Osteoblast (primary cell): ENCODE measurements at regions not wholly inside any gene's neighbourhood (a gene's known extent, or its start where the extent isn't known, plus 50 kb on each side); places are given as distances from the start of the nearest gene placed in this dataset.

Source experiments
- DNase-seq: peaks from one replicate; pipeline ENCODE4 v3.0.0; 2011; ENCODE audit warnings: low spot score, mixed read lengths; ENCODE audit not compliant: insufficient read length; ENCODE audit errors: missing footprints
- H2AFZ ChIP-seq: 2 replicates; pipeline ENCODE4 v1.6.0; 2011; ENCODE audit warnings: mild to moderate bottlenecking, low read length
- H3K27ac ChIP-seq: 2 replicates; pipeline ENCODE4 v1.5.1; 2011; ENCODE audit warnings: mild to moderate bottlenecking, low read depth, low read length, moderate library complexity
- H3K27me3 ChIP-seq: 2 replicates; pipeline ENCODE4 v1.6.0; 2012; ENCODE audit warnings: mild to moderate bottlenecking, control low read depth, inconsistent platforms, low read length, moderate library complexity; ENCODE audit not compliant: insufficient read depth
- H3K36me3 ChIP-seq: 2 replicates; pipeline ENCODE4 v1.5.1; 2011; ENCODE audit warnings: mild to moderate bottlenecking, low read length, control low read depth, moderate library complexity; ENCODE audit not compliant: insufficient read depth
- H3K4me1 ChIP-seq: 2 replicates; pipeline ENCODE4 v1.5.1; 2011; ENCODE audit warnings: mild to moderate bottlenecking, low read length, control low read depth, moderate library complexity; ENCODE audit not compliant: insufficient read depth
- H3K4me2 ChIP-seq: 2 replicates; pipeline ENCODE4 v1.6.0; 2011; ENCODE audit warnings: mild to moderate bottlenecking, low read length; ENCODE audit not compliant: insufficient read depth
- H3K4me3 ChIP-seq: fragments of 200-600 bp; sonication (generic); 3 replicates; pipeline ENCODE4 v1.5.1; 2012; ENCODE audit warnings: mild to moderate bottlenecking, low read length, inconsistent platforms; ENCODE audit not compliant: insufficient read depth
- H3K79me2 ChIP-seq: 2 replicates; pipeline ENCODE4 v1.6.0; 2012; ENCODE audit warnings: mild to moderate bottlenecking, low read length, control low read depth, inconsistent platforms; ENCODE audit not compliant: insufficient read depth
- H3K9me3 ChIP-seq: 2 replicates; pipeline ENCODE4 v1.5.1; 2011; ENCODE audit warnings: low read depth, low read length, control low read depth
- H4K20me1 ChIP-seq: 2 replicates; pipeline ENCODE4 v1.6.0; 2012; ENCODE audit warnings: mild to moderate bottlenecking, low read length, control low read depth; ENCODE audit not compliant: insufficient read depth
- CTCF ChIP-seq: IDR thresholded peaks from 2 replicates; pipeline ENCODE4 v1.5.1; 2011; ENCODE audit warnings: mild to moderate bottlenecking, low read depth, low read length, moderate library complexity; ENCODE audit errors: extremely low read depth

DNA sequence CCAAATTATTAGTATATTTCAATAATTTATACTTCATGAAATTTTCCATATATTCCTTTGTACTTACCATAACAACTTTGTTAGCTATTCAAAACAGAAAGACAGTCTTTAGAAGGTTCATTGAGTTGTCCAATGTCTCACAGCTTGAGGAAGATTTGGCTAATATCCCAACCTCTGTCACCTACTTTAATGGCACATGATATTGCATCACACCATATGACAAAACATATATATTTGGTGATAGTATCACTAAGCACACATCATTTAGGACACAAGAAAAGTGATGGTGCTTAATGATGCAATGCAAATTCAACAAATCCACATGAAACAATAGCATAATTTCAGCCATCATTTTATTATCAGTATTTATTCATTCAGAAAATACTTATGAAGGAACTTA, 122.0 kb upstream of the BRINP3 start:
- TF ChIP-seq CTCF = no peak
- Histone ChIP-seq H3K9me3 (peaks cover 1% of the 10 kb centered on the region), H3K79me2 (no peaks in the 10 kb centered on the region), H3K36me3 (no peaks in the 10 kb centered on the region), H3K4me3 (no peak overlapping the region), H3K27ac (no peak overlapping the region), H3K4me1 (no peaks in the 10 kb centered on the region), H3K4me2 (no peak overlapping the region), H2AFZ (no peak overlapping the region), H3K27me3 (no peaks in the 10 kb centered on the region), H4K20me1 (no peaks in the 10 kb centered on the region)
- DNase-seq = no peak

DNA sequence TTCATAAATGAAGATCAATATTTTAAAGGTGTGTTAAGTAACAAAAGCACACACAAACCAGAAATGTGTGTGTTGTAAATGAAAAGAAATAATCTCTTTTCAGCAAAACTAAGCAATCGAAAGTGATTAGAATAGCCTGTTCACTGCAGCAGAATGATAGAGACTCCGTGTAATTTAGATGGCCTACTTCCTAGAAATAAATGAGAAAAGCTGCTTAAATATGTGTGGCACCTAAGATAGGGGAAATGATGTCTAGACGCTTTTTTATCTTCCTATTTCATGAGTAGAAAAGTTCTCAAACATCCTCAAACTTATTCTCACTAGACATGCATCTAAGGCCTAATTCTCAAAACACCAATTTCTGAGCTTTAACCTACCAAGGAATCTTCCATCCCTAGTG, 124.7 kb upstream of the BRINP3 start:
- H2AFZ ChIP-seq = no peak overlapping the region
- no peak overlapping the region for H3K4me2 ChIP-seq
- no peak for TF ChIP-seq CTCF
- no peaks in the 10 kb centered on the region for H3K36me3 ChIP-seq
- no peaks in the 10 kb centered on the region for H3K79me2 ChIP-seq
- no peak overlapping the region for H3K4me3 ChIP-seq
- no peak for DNase-seq
- H3K9me3 ChIP-seq = peaks cover 1% of the 10 kb centered on the region
- H3K4me1 ChIP-seq = no peaks in the 10 kb centered on the region
- H3K27me3 ChIP-seq = no peaks in the 10 kb centered on the region
- no peaks in the 10 kb centered on the region for H4K20me1 ChIP-seq
- no peak overlapping the region for H3K27ac ChIP-seq

DNA sequence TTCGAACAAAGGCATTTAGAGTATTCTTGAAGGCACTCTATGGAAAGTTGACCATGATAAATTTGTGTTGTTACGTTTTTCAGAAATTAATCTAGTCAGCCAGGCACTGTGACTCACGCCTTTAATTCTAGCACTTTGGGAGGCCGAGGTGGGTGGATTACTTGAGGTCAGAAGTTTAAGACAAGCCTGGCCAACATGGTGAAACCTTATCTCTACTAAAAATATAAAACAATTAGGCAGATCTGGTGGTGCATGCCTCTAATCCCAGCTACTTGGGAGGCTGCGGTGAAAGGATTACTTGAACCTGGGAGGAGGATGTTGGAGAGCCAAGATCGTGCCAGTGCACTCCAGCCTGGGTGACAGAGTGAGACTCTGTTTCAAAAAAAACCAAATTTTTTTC, 130.6 kb upstream of the BRINP3 start:
- TF ChIP-seq CTCF = no peak
- Histone ChIP-seq H3K36me3 (no peaks in the 10 kb centered on the region), H3K4me2 (no peak overlapping the region), H2AFZ (no peak overlapping the region), H3K4me1 (no peaks in the 10 kb centered on the region), H3K4me3 (no peak overlapping the region), H3K27me3 (no peaks in the 10 kb centered on the region), H4K20me1 (no peaks in the 10 kb centered on the region), H3K79me2 (no peaks in the 10 kb centered on the region), H3K27ac (no peak overlapping the region), H3K9me3 (peaks cover 4% of the 10 kb centered on the region)
- no peak for DNase-seq

GRCh38 chr1:190615818-190616217, 138.2 kb upstream of the BRINP3 start:
- TF ChIP-seq CTCF = no peak
- Histone ChIP-seq H3K4me2 (no peak overlapping the region), H3K79me2 (no peaks in the 10 kb centered on the region)

More at GRCh38 chr1:190615818-190616217, 138.2 kb upstream of the BRINP3 start:
- Histone ChIP-seq H3K27ac (no peak overlapping the region), H4K20me1 (no peaks in the 10 kb centered on the region), H3K27me3 (no peaks in the 10 kb centered on the region), H2AFZ (no peak overlapping the region), H3K4me3 (no peak overlapping the region), H3K36me3 (no peaks in the 10 kb centered on the region), H3K9me3 (peaks cover 4% of the 10 kb centered on the region), H3K4me1 (no peaks in the 10 kb centered on the region)
- DNase-seq = no peak
